C4-2B (cell line): ENCODE measurements at regions not wholly inside any gene's neighbourhood (a gene's known extent, or its start where the extent isn't known, plus 50 kb on each side); places are given as distances from the start of the nearest gene placed in this dataset.

ENCODE experiments used
- H3K27ac ChIP-seq: fragments of 450-650 bp; 2 replicates; pipeline ENCODE4 v1.5.1; 2017
- ZFX ChIP-seq: fragments of 450-650 bp; IDR thresholded peaks from 2 replicates; pipeline ENCODE4 v1.6.1; 2017
- TF ChIP-seq, protein P1 (sequence below): fragments of 450-650 bp; conservative IDR thresholded peaks from 2 replicates; pipeline ENCODE4 v1.5.1; 2017; ENCODE audit warnings: mild to moderate bottlenecking

DNA sequence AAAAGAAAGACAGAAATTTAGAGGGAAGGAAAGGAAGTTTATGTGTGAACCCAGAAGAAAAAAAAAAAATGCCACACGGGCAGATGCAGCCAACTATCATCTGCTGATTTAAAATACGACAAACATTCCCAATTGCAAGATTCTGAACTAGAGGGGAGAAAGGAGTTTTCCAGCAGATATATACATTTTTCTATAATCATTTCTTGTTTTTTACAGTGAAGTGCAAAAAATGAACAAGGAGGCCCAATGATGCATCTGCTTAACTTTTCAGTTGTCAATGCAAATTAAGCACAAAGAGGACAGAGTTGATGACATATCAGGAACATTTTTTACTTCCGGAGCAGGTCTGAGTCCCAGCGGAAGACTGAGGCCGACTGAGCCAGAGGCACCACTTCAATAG lies 144.7 kb downstream of the MYCN start:
- no peak overlapping the region for H3K27ac ChIP-seq
- no peak for TF ChIP-seq ZFX
- TF ChIP-seq, protein P1, sequence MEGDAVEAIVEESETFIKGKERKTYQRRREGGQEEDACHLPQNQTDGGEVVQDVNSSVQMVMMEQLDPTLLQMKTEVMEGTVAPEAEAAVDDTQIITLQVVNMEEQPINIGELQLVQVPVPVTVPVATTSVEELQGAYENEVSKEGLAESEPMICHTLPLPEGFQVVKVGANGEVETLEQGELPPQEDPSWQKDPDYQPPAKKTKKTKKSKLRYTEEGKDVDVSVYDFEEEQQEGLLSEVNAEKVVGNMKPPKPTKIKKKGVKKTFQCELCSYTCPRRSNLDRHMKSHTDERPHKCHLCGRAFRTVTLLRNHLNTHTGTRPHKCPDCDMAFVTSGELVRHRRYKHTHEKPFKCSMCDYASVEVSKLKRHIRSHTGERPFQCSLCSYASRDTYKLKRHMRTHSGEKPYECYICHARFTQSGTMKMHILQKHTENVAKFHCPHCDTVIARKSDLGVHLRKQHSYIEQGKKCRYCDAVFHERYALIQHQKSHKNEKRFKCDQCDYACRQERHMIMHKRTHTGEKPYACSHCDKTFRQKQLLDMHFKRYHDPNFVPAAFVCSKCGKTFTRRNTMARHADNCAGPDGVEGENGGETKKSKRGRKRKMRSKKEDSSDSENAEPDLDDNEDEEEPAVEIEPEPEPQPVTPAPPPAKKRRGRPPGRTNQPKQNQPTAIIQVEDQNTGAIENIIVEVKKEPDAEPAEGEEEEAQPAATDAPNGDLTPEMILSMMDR, result no peak

DNA sequence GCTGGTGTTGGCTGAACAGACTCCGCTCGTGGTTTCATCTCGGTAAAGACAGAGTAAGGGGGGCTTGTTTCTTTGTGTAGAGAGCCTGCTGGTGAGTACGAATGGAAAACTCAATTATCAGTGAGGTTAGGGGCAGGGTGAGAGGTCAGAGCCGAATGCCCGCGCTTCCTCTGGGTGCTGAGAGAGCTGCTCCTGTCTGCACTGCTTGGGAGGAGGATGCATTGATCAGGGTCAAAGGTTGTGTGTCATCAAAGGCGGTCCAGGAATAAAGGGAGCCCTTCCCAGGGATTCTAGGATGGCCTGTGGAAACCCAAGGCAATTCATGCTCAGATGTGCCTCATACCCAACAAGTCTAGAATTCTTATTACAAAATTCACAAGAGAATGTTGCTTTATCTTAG lies 143.9 kb downstream of the MYCN start:
- no peak overlapping the region for H3K27ac ChIP-seq
- TF ChIP-seq, protein P1, result no peak
- TF ChIP-seq ZFX, result no peak

GRCh38 chr2:16082276-16082675 lies 141.9 kb downstream of the MYCN start:
- no peak for TF ChIP-seq ZFX
- TF ChIP-seq, protein P1, result no peak
- no peak overlapping the region for H3K27ac ChIP-seq

DNA sequence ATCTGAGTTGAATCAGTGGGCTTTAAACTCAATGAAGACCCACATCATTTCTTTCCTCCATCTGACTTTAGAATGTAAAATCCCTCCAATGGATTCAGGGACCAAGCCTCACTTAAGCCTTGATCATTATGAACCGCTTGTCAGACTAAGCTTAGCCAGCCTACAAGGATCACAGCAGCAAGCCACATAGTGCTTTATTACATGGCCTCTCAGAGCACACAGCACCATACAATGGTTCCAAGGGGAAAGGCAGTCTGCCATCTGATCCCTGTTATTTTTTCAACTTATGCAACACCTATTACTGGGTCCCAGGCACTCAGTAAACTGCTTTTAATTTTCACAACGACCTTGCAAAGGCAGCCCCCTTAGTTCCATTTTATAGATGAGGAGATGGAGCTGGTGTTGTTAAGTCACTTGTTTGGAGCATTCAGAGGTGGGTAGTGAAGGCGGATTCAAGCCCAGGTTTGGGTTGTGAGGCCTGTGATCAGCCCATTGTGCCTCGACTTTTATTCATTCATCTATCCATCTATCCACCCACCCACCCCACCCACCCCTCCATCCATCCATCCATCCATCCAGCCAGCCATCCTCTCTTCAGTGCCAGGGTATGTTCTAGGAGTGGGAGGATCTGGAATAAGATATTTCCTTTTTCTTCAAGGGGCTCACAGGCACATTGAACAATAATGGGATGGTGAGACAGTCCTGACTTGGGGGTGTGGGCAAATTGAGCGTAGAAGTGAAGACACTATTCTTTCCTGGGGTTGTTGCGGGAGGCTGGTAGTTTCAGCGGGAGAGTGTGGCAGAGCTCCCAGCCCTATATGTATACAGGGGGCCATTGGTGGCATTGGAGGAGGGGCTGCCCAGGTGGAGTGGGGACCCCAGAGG lies 141.2 kb downstream of the MYCN start:
- TF ChIP-seq, protein P1, result no peak
- TF ChIP-seq ZFX, result no peak
- no peak overlapping the region for H3K27ac ChIP-seq

- TF ChIP-seq, protein P1, result no peak
- no peak for TF ChIP-seq ZFX
- H3K27ac ChIP-seq, result no peak overlapping the region
These were observed 140.2 kb downstream of the MYCN start for GRCh38 chr2:16080516-16080915.

DNA sequence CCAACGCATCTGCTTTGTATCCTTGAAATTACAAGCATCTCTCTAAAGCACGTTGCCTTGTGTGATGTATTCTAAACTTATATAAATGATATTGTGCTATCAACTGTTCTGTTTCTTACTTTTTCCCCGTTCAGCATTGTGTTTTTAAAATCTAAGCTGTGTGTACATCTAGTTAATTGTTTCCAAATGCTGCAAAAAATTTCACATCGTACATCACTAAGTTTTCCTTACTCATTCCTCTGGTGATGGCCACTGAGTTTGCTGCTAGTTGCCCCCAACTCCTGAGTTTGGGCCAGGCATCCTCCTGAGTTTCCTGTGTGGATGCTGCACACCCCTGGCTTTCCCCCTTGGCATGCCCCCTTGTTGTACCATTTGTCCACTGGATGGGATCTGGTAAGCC lies 139.7 kb downstream of the MYCN start:
- no peak for TF ChIP-seq ZFX
- TF ChIP-seq, protein P1, result no peak; the same call in 1 of the 2 replicates
- H3K27ac ChIP-seq, result no peak overlapping the region

- TF ChIP-seq, protein P1, result no peak
- TF ChIP-seq ZFX, result no peak
These were observed 139.3 kb downstream of the MYCN start for GRCh38 chr2:16079637-16080036.

More at GRCh38 chr2:16079637-16080036, 139.3 kb downstream of the MYCN start:
- no peak overlapping the region; the same call in 1 of the 2 replicates for H3K27ac ChIP-seq
